Endodermal cell (in vitro differentiated cells): ENCODE measurements at regions not wholly inside any gene's neighbourhood (a gene's known extent, or its start where the extent isn't known, plus 50 kb on each side); places are given as distances from the start of the nearest gene placed in this dataset.

Experiments used
- DNase-seq: peaks from one replicate; pipeline ENCODE4 v3.0.0-alpha.2; 2017
- H3K27ac ChIP-seq: 2 replicates; pipeline ENCODE4 v1.5.1; 2013; ENCODE audit warnings: mild to moderate bottlenecking, low read depth, low read length, moderate library complexity
- H3K27me3 ChIP-seq: 2 replicates; pipeline ENCODE4 v1.6.1; 2013; ENCODE audit warnings: mild to moderate bottlenecking, low read length, moderate library complexity; ENCODE audit not compliant: insufficient read depth, control insufficient read depth, poor library complexity, severe bottlenecking
- H3K36me3 ChIP-seq: 2 replicates; pipeline ENCODE4 v1.7.0; 2013; ENCODE audit warnings: mild to moderate bottlenecking, low read length, moderate library complexity; ENCODE audit not compliant: control insufficient read depth, insufficient read depth
- H3K4me1 ChIP-seq: one replicate; pipeline ENCODE4 v1.7.0; 2013; ENCODE audit warnings: low read length; ENCODE audit not compliant: control insufficient read depth, insufficient read depth
- H3K4me3 ChIP-seq: 2 replicates; pipeline ENCODE4 v1.5.1; 2013; ENCODE audit warnings: mild to moderate bottlenecking, low read length, moderate library complexity
- H3K9ac ChIP-seq: 2 replicates; pipeline ENCODE4 v1.6.1; 2013; ENCODE audit warnings: mild to moderate bottlenecking, low read length, moderate library complexity; ENCODE audit not compliant: poor library complexity, severe bottlenecking; ENCODE audit errors: extremely low read depth
- H3K9me3 ChIP-seq: 2 replicates; pipeline ENCODE4 v1.6.1; 2013; ENCODE audit warnings: mild to moderate bottlenecking, low read length, moderate library complexity; ENCODE audit not compliant: control insufficient read depth
- H3K27ac Mint-ChIP-seq: 2 replicates; pipeline ENCODE4 v1.8.0; 2020; ENCODE audit warnings: mixed read lengths
- H3K27me3 Mint-ChIP-seq: 2 replicates; pipeline ENCODE4 v1.8.0; 2021; ENCODE audit warnings: mild to moderate bottlenecking, mixed read lengths; ENCODE audit not compliant: insufficient read depth
- H3K36me3 Mint-ChIP-seq: 2 replicates; pipeline ENCODE4 v1.8.0; 2020; ENCODE audit warnings: low read depth, mixed read lengths
- H3K4me1 Mint-ChIP-seq: 2 replicates; pipeline ENCODE4 v1.8.0; 2020; ENCODE audit warnings: mixed read lengths
- H3K4me3 Mint-ChIP-seq: 2 replicates; pipeline ENCODE4 v1.8.0; 2020; ENCODE audit warnings: mild to moderate bottlenecking, moderate library complexity, mixed read lengths
- H3K9me3 Mint-ChIP-seq: 2 replicates; pipeline ENCODE4 v1.8.0; 2020; ENCODE audit warnings: mild to moderate bottlenecking, mixed read lengths
- WGBS, 2 experiments: methylation state at CpG; one replicate each; pipeline versions ENCODE4 v1.1.5 to v1.1.7; 2013; ENCODE audit warnings: missing lambda C conversion rate in 2 of 2, mixed read lengths in 1 of 2; ENCODE audit not compliant: insufficient coverage in 1 of 2, insufficient read length in 1 of 2; 5-methylcytosine and 5-hydroxymethylcytosine counted together
- TF ChIP-seq, protein P1 (sequence below): fragments of 200-600 bp; sonication (generic); conservative IDR thresholded peaks from 2 replicates; pipeline ENCODE4 v1.5.0; 2021; ENCODE audit warnings: antibody characterized with exemption, mild to moderate bottlenecking

DNA sequence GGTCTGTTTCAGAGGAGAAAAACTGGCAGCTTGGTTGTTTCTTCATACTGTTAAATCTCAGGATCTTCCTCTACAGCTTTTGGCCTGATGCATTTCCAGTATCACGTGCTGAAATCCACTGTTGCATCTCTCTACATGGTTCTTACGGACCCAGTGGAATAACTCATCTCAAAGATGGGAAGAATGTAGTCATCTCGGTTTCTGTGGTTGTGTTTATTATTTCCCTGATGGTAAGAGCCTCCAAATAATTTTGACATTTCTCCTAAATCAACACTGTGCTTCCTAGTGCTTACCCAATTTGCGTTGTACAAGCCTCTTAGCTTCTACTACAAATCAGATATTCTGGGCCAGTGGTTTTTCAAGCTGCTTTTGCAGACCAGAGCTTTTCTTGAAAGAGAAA, 812.8 kb downstream of the C12orf50 start:
- no peaks in the 10 kb centered on the region for H3K4me1 ChIP-seq
- H3K4me3 ChIP-seq: no peak overlapping the region
- no peaks in the 10 kb centered on the region for H3K27me3 ChIP-seq
- Mint-ChIP-seq H3K36me3 (no peaks in the 10 kb centered on the region), H3K4me3 (no peak overlapping the region), H3K27ac (no peak overlapping the region), H3K27me3 (no peaks in the 10 kb centered on the region), H3K4me1 (no peaks in the 10 kb centered on the region), H3K9me3 (no peaks in the 10 kb centered on the region)
- TF ChIP-seq, protein P1, sequence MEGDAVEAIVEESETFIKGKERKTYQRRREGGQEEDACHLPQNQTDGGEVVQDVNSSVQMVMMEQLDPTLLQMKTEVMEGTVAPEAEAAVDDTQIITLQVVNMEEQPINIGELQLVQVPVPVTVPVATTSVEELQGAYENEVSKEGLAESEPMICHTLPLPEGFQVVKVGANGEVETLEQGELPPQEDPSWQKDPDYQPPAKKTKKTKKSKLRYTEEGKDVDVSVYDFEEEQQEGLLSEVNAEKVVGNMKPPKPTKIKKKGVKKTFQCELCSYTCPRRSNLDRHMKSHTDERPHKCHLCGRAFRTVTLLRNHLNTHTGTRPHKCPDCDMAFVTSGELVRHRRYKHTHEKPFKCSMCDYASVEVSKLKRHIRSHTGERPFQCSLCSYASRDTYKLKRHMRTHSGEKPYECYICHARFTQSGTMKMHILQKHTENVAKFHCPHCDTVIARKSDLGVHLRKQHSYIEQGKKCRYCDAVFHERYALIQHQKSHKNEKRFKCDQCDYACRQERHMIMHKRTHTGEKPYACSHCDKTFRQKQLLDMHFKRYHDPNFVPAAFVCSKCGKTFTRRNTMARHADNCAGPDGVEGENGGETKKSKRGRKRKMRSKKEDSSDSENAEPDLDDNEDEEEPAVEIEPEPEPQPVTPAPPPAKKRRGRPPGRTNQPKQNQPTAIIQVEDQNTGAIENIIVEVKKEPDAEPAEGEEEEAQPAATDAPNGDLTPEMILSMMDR: no peak
- H3K27ac ChIP-seq: no peak overlapping the region
- WGBS, 2 experiments: 92 to 100% methylated on average over 1 to 3 of the region's 4 CpGs
- no peaks in the 10 kb centered on the region for H3K36me3 ChIP-seq
- H3K9ac ChIP-seq: no peak overlapping the region
- no peak for DNase-seq
- no peaks in the 10 kb centered on the region for H3K9me3 ChIP-seq

DNA sequence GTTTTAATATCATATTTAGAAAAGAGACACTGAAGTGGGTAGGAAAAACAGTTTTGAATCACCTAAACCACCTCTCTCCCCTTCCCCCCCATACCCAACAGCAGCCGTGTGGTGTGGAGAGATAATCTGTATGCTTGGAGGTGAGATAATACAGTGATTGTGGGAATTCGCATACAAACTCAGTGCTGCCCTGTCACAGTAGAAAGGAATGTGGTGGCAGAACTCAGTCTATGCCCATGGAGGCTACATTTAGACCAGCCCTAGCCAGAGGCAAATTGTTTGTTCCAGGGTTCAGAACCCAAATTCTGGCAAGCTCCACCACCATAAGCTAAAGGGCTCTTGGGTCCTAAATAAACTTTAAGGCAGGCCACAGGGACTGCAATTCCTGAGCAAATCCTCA, 827.0 kb downstream of the C12orf50 start:
- Histone ChIP-seq H3K27ac (no peak overlapping the region), H3K4me3 (no peak overlapping the region), H3K9ac (no peak overlapping the region), H3K36me3 (no peaks in the 10 kb centered on the region), H3K27me3 (no peaks in the 10 kb centered on the region), H3K4me1 (peaks cover 3% of the 10 kb centered on the region), H3K9me3 (peaks cover 48% of the 10 kb centered on the region)
- 86% methylated on average over 1 to 2 of the region's 2 CpGs for WGBS, 2 experiments
- H3K36me3 Mint-ChIP-seq: peaks cover 17% of the 10 kb centered on the region
- peaks cover 10% of the 10 kb centered on the region for H3K4me1 Mint-ChIP-seq
- peaks cover 38% of the 10 kb centered on the region for H3K9me3 Mint-ChIP-seq
- peaks cover 1% of the 10 kb centered on the region for H3K27me3 Mint-ChIP-seq
- no peak overlapping the region for H3K27ac Mint-ChIP-seq
- no peak for DNase-seq
- TF ChIP-seq, protein P1: no peak
- H3K4me3 Mint-ChIP-seq: no peak overlapping the region

DNA sequence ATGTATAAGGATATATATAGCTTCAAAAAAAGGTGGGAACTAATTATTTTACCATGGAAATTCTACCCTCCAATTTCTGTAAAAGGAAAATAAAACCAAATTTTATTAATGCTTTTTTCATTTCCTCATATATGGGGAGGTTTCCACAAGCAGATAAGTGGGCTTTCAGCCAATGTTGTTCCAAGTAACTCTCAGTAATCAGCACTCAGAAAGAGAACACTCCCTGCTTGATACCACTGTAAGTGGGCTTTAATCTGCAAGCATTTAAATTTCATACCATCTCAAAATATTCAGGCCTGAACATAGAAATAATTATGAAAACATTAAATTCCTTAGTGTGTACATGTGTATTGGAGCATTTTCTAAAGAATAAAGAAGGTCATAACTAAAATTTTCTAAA, 827.6 kb downstream of the C12orf50 start:
- no peak overlapping the region for H3K9ac ChIP-seq
- H3K9me3 ChIP-seq: peaks cover 42% of the 10 kb centered on the region
- no peaks in the 10 kb centered on the region for H3K36me3 ChIP-seq
- TF ChIP-seq, protein P1: no peak
- peaks cover 32% of the 10 kb centered on the region for H3K9me3 Mint-ChIP-seq
- H3K36me3 Mint-ChIP-seq: peaks cover 11% of the 10 kb centered on the region
- no peaks in the 10 kb centered on the region for H3K27me3 ChIP-seq
- peaks cover 13% of the 10 kb centered on the region for H3K4me1 Mint-ChIP-seq
- H3K4me3 Mint-ChIP-seq: no peak overlapping the region
- no peak for DNase-seq
- no peak overlapping the region for H3K4me3 ChIP-seq
- no peaks in the 10 kb centered on the region for H3K27me3 Mint-ChIP-seq
- H3K4me1 ChIP-seq: peaks cover 3% of the 10 kb centered on the region
- no peak overlapping the region for H3K27ac Mint-ChIP-seq
- H3K27ac ChIP-seq: no peak overlapping the region
